NOMO-1 treated with dmso at 0.1 percent for 144 hours (cell line): ENCODE measurements at regions not wholly inside any gene's neighbourhood (a gene's known extent, or its start where the extent isn't known, plus 50 kb on each side); places are given as distances from the start of the nearest gene placed in this dataset.
"Not testable (repeated sequence)": the region's sequence is repeated elsewhere in the genome, so short reads cannot be mapped to it uniquely, and the experiment has no call there.

ENCODE experiments used
- DNase-seq: peaks from one replicate; lab custom pipeline; 2025; ENCODE audit not compliant: unreplicated experiment; lab: John Stamatoyannopoulos, UW

- no peak for DNase-seq
Observed at GRCh38 chrX:2162695-2163094, 338.1 kb downstream of the DHRSX start.

GRCh38 chrX:2159861-2160260 is 340.9 kb downstream of the DHRSX start:
- peak; percentile 2 for DNase-seq

- DNase-seq = peak; percentile 16
Observed at GRCh38 chrX:2159393-2159792, 341.4 kb downstream of the DHRSX start.

DNA sequence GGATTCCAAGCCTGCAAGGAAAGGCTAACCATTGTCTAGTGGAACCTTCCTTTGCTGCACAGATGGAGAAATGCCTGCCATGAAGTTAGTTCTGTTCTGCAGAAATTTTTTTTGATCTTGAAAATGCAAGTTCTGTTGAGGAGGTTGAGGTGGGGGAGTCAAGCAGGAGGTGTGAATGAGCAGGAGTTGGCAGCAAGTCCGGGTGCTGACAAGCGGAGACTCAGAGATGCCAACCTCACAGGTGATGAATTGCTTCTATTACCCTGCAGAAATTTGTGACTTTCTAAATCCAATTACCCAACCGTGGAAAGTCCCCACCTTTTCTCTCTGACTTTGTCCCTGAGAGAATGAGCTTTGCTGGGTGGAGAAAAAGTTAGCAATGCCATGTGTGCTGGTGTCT is 350.1 kb downstream of the DHRSX start:
- DNase-seq = no peak

- DNase-seq = not testable (repeated sequence)
Observed at GRCh38 chrX:2150014-2150413, 350.8 kb downstream of the DHRSX start.

- not testable (repeated sequence) for DNase-seq
Observed at GRCh38 chrX:2149055-2149454, 351.7 kb downstream of the DHRSX start.

DNA sequence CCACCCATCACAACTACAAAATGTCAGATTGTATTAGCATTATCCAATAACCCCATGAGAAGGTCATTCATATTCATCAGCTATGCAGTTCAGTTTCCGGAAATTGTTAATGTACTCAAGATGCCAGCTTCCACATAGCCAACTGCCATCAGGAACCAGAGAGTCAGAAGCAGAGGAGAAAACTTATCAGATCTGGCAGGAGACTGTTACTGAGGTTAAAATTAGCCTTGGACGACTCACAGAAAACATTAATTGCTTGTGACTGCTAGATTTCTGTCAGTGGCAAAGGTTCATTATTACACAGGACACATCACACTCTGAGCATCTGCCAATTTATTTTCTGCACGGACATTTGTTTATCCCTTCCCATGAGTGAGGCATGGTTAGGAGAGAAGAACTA is 352.8 kb downstream of the DHRSX start:
- no peak for DNase-seq

DNA sequence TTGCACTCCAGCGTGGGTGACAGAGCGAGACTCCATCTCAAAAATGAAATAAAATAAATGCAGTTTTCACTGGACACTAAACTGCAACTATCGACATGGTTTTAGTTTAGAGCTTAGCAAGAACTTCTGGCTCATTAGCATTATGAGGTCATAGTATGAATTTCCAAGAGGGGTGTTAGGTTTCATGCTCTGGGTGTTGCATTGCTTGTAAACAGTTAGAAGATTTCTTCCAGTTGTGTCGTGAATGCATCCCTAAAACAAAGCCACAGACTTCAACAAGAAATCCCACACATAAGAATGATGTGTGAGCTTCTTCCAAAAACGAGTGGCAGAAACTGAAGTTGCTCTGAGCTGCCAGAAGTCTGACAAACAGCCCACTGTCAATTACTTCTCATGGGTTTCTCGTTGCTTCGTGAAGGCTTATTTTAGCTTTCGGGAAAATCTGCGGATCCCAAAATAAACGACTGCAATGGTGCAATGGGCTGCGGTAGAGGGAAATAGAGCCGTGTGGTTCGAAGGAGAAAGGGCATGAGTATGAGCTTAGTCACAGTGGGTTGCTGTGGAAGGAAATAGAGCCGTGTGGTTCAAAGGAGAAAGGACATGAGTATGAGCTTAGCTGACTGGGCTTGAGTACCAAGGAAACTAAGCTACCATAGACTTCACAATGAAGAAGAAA is 354.9 kb downstream of the DHRSX start:
- DNase-seq = peak; percentile 36

DNA sequence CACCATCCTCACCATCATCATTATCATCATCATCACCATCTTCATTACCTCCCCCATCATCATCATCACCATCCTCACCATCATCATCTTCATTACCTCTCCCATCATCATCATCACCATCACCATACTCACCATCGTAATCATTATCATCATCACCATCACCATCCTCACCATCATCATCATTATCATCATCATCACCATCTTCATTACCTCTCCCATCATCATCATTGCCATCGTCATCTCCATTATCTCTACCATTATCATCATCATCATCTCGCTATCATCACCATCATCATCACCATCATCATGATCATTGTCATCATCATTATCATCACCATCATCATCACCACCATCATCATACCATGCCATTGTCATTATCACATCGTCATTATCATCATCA is 362.9 kb downstream of the DHRSX start:
- DNase-seq = no peak

GRCh38 chrX:2136848-2137247 is 363.9 kb downstream of the DHRSX start:
- no peak for DNase-seq

DNA sequence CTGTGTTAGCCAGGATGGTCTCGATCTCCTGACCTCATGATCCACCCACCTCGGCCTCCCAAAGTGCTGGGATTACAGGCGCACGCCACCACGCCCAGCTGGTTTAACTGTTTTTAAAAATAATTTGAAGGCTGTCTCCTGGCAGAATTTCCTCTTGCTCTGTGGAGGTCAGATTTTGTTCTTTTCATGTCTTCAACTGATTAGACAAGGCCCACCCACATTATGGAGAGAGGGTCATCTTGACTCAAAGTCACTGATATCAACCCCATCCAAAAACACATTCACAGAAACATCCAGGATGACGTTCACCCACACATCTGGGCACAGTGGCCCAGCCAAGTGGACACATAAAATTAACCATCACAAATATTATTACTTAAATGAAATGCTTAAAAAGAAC is 365.4 kb downstream of the DHRSX start:
- DNase-seq = no peak

GRCh38 chrX:2134782-2135181 is 366.0 kb downstream of the DHRSX start:
- DNase-seq = no peak
